Suprapubic skin (tissue), 4 donors: ENCODE measurements at regions not wholly inside any gene's neighbourhood (a gene's known extent, or its start where the extent isn't known, plus 50 kb on each side); places are given as distances from the start of the nearest gene placed in this dataset.

Experiments
- DNase-seq, 2 donors: peaks; one replicate each; pipeline ENCODE4 v3.0.0-alpha.2; 2019; ENCODE audit warnings: low spot score in 2 of 2
- H3K27ac ChIP-seq: fragments of 200-600 bp; sonication (generic); one replicate; pipeline ENCODE4 v1.5.1; 2019
- H3K27me3 ChIP-seq: fragments of 200-600 bp; sonication (generic); one replicate; pipeline ENCODE4 v1.5.1; 2019
- H3K36me3 ChIP-seq: fragments of 200-600 bp; sonication (generic); one replicate; pipeline ENCODE4 v1.5.1; 2019
- H3K4me1 ChIP-seq: fragments of 200-600 bp; sonication (generic); one replicate; pipeline ENCODE4 v1.5.1; 2019
- H3K4me3 ChIP-seq: fragments of 200-600 bp; sonication (generic); one replicate; pipeline ENCODE4 v1.5.1; 2019; ENCODE audit warnings: mild to moderate bottlenecking
- H3K9me3 ChIP-seq: fragments of 200-600 bp; sonication (generic); one replicate; pipeline ENCODE4 v1.5.1; 2019
- EP300 ChIP-seq: sonication (generic); formaldehyde crosslinking; IDR thresholded peaks from one replicate; pipeline ENCODE4 v1.6.1; 2017; ENCODE audit warnings: antibody characterized with exemption
- POLR2A ChIP-seq, 2 donors: fragments of 450-650 bp; IDR thresholded peaks; one replicate each; pipeline ENCODE4 v1.6.1; 2017; ENCODE audit warnings: antibody characterized with exemption in 2 of 2, mild to moderate bottlenecking in 2 of 2, moderate library complexity in 2 of 2
- POLR2AphosphoS5 ChIP-seq, 3 donors: sonication (generic); formaldehyde crosslinking; IDR thresholded peaks; one replicate each; pipeline ENCODE4 v1.6.1; 2017; ENCODE audit warnings: antibody characterized with exemption in 3 of 3
- WGBS: methylation state at CpG from one replicate; pipeline ENCODE4 v1.1.5; 2018; 5-methylcytosine and 5-hydroxymethylcytosine counted together
- TF ChIP-seq, protein P1 (sequence below), 2 donors: fragments of 200-600 bp in 1 of 2; fragments of 450-650 bp in 1 of 2; sonication (generic) in 1 of 2; IDR thresholded peaks; one replicate each; pipeline ENCODE4 v1.5.1; 2016 to 2019; ENCODE audit warnings: antibody characterized with exemption in 2 of 2, mild to moderate bottlenecking in 1 of 2, moderate library complexity in 1 of 2

GRCh38 chr5:154570572-154571324, 92.7 kb upstream of the HAND1 start:
- Histone ChIP-seq H3K4me3 (no peak overlapping the region), H3K27ac (no peak overlapping the region), H3K4me1 (no peaks in the 10 kb centered on the region), H3K36me3 (no peaks in the 10 kb centered on the region), H3K27me3 (peaks cover 14% of the 10 kb centered on the region), H3K9me3 (no peaks in the 10 kb centered on the region)
- no peak for TF ChIP-seq EP300
- no peak for TF ChIP-seq POLR2AphosphoS5 (IDR thresholded peaks at IDR 0.05)
- TF ChIP-seq, protein P1, sequence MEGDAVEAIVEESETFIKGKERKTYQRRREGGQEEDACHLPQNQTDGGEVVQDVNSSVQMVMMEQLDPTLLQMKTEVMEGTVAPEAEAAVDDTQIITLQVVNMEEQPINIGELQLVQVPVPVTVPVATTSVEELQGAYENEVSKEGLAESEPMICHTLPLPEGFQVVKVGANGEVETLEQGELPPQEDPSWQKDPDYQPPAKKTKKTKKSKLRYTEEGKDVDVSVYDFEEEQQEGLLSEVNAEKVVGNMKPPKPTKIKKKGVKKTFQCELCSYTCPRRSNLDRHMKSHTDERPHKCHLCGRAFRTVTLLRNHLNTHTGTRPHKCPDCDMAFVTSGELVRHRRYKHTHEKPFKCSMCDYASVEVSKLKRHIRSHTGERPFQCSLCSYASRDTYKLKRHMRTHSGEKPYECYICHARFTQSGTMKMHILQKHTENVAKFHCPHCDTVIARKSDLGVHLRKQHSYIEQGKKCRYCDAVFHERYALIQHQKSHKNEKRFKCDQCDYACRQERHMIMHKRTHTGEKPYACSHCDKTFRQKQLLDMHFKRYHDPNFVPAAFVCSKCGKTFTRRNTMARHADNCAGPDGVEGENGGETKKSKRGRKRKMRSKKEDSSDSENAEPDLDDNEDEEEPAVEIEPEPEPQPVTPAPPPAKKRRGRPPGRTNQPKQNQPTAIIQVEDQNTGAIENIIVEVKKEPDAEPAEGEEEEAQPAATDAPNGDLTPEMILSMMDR (IDR thresholded peaks at IDR 0.05), result no peak
- TF ChIP-seq POLR2A (IDR thresholded peaks at IDR 0.05), result no peak
- 84% methylated on average over 11 of the region's 11 CpGs for WGBS
- no peak for DNase-seq

GRCh38 chr5:154568589-154568988, 90.6 kb upstream of the HAND1 start:
- TF ChIP-seq POLR2A (IDR thresholded peaks at IDR 0.05), result no peak
- TF ChIP-seq POLR2AphosphoS5 (IDR thresholded peaks at IDR 0.05), result no peak
- no peak for TF ChIP-seq EP300
- TF ChIP-seq, protein P1 (IDR thresholded peaks at IDR 0.05), result no peak
- H3K9me3 ChIP-seq, result no peaks in the 10 kb centered on the region
- no peak overlapping the region for H3K4me3 ChIP-seq
- H3K4me1 ChIP-seq, result no peaks in the 10 kb centered on the region
- no peaks in the 10 kb centered on the region for H3K36me3 ChIP-seq
- peaks cover 7% of the 10 kb centered on the region for H3K27me3 ChIP-seq
- no peak for DNase-seq
- WGBS, result 43% methylated on average over 2 of the region's 6 CpGs
- no peak overlapping the region for H3K27ac ChIP-seq

DNA sequence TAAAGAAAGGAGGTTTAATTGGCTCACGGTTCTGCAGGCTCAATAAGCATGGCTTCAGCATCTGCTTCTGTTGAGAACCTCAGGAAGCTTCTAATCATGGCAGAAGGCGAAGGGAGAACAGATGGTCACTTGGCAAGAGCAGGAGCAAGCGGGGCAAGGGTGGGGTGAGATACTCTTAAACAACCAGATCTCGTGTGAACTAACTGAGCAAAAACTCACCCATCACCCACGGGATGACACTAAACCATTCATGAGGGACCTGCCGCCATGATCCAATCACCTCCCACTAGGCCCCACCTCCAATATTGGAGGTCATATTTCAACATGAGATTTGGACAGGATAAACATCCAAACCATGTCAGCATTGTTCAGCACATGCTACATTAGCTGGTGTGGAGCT, 89.1 kb upstream of the HAND1 start:
- WGBS, result 81% methylated on average over 6 of the region's 6 CpGs
- TF ChIP-seq POLR2AphosphoS5 (IDR thresholded peaks at IDR 0.05) (no peak), POLR2A (IDR thresholded peaks at IDR 0.05) (no peak), EP300 (no peak)
- TF ChIP-seq, protein P1 (IDR thresholded peaks at IDR 0.05), result no peak
- no peak for DNase-seq

DNA sequence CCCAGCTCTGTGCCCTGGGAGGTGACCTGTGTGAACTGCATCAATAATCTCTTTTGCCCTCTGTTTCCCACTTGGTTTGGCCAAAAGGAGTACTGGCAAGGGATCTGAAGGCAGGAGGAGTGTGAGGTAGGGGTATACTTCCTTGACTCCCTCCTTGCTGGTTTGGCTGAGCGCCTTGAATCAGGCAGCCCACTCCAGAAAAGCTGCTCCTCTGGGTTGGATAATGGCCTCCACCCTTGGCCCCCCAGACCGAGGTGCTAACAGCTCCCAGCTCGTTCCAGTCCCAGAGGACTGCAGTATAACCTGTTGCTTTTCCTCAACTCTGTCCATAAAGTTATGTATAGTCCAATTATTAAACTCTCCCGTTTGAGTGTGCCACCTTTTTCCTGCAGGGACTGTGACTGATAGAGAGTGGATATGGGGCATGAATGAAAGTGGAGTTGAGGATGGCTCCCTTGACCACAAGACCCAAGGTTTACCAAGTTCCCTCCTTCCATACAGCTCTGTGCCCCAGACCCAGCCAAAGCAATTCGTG, 88.2 kb upstream of the HAND1 start:
- Histone ChIP-seq H3K27ac (no peak overlapping the region), H3K4me1 (no peaks in the 10 kb centered on the region), H3K27me3 (peaks cover 7% of the 10 kb centered on the region), H3K4me3 (no peak overlapping the region), H3K36me3 (no peaks in the 10 kb centered on the region), H3K9me3 (no peaks in the 10 kb centered on the region)
- no peak for DNase-seq
- WGBS, result 86% methylated on average over 5 of the region's 5 CpGs
- TF ChIP-seq, protein P1 (IDR thresholded peaks at IDR 0.05), result no peak
- TF ChIP-seq POLR2A (IDR thresholded peaks at IDR 0.05) (no peak), POLR2AphosphoS5 (IDR thresholded peaks at IDR 0.05) (no peak), EP300 (no peak)

More for the DNA sequence above, 89.1 kb upstream of the HAND1 start:
- no peaks in the 10 kb centered on the region for H3K36me3 ChIP-seq
- H3K4me3 ChIP-seq, result no peak overlapping the region
- H3K9me3 ChIP-seq, result no peaks in the 10 kb centered on the region
- no peaks in the 10 kb centered on the region for H3K4me1 ChIP-seq
- peaks cover 7% of the 10 kb centered on the region for H3K27me3 ChIP-seq
- no peak overlapping the region for H3K27ac ChIP-seq

GRCh38 chr5:154565123-154565522, 87.1 kb upstream of the HAND1 start:
- TF ChIP-seq POLR2AphosphoS5 (IDR thresholded peaks at IDR 0.05) (no peak), POLR2A (IDR thresholded peaks at IDR 0.05) (no peak), EP300 (no peak)
- TF ChIP-seq, protein P1 (IDR thresholded peaks at IDR 0.05), result no peak
- no peak overlapping the region for H3K27ac ChIP-seq
- 89% methylated on average over 5 of the region's 5 CpGs for WGBS
- no peaks in the 10 kb centered on the region for H3K9me3 ChIP-seq
- H3K36me3 ChIP-seq, result no peaks in the 10 kb centered on the region
- H3K27me3 ChIP-seq, result peaks cover 7% of the 10 kb centered on the region
- H3K4me1 ChIP-seq, result no peaks in the 10 kb centered on the region
- DNase-seq, result no peak
- H3K4me3 ChIP-seq, result no peak overlapping the region
